K562 (cell line): ENCODE measurements at regions not wholly inside any gene's neighbourhood (a gene's known extent, or its start where the extent isn't known, plus 50 kb on each side); places are given as distances from the start of the nearest gene placed in this dataset.

ENCODE experiments used
- ATAC-seq: fragments of 200-7000 bp; cut with Tn5 transposase; 3 replicates; pipeline ENCODE4 v1.9.1; 2020; ENCODE audit warnings: moderate library complexity
- BruUV-seq: library from RNA; stranded (reverse); fragments of 400-500 nt; replicated peaks from 2 replicates; lab custom pipeline; 2021; lab: Mats Ljungman, UMichigan
- CTCF ChIA-PET: fragments of 300-600 bp; formaldehyde crosslinking; extraction: SDS; loops from one replicate; lab custom pipeline; 2021; ENCODE audit warnings: low intra/inter-chr PET ratio; lab: Yijun Ruan, JAX
- POLR2A ChIA-PET: fragments of 300-600, 350-650 bp; sonication (Branson Sonifier 250); formaldehyde crosslinking; extraction: SDS; loops from one replicate; lab custom pipeline; 2021; ENCODE audit warnings: antibody characterized with exemption, inconsistent platforms; lab: Yijun Ruan, JAX
- DNase-seq, 4 experiments: peaks; one replicate each; pipeline versions ENCODE4 v3.0.0 to v3.0.0-alpha.2; 2011 to 2018; ENCODE audit warnings: low spot score in 3 of 4, mixed read lengths in 3 of 4; ENCODE audit errors: extremely low read depth in 1 of 4
- FAIRE-seq: peaks from 2 replicates; lab custom pipeline; 2011; peaks lifted over from hg19 to GRCh38; lab: Jason Lieb, UNC
- H2AFZ ChIP-seq: 2 replicates; pipeline ENCODE4 v1.6.0; 2011; ENCODE audit warnings: low read depth, low read length, control low read depth, inconsistent platforms
- H3K27ac ChIP-seq: fragments of 200-600 bp; 3 replicates; pipeline ENCODE4 v1.8.0; 2011; ENCODE audit warnings: low read depth, mild to moderate bottlenecking, control low read depth, inconsistent platforms, low read length, moderate library complexity, mixed read lengths; ENCODE audit errors: extremely low read depth
- H3K27me3 ChIP-seq, 2 experiments: fragments of 300-600 bp in 1 of 2; 2 replicates in 1 of 2; 3 replicates in 1 of 2; pipeline versions ENCODE4 v1.6.0 to v1.8.0; 2011; ENCODE audit warnings: inconsistent platforms in 2 of 2, low read length in 2 of 2, mild to moderate bottlenecking in 1 of 2, mixed read lengths in 1 of 2, moderate library complexity in 1 of 2; ENCODE audit not compliant: control insufficient read depth in 2 of 2, insufficient read depth in 2 of 2
- H3K36me3 ChIP-seq: fragments of 300-600 bp; 3 replicates; pipeline ENCODE4 v1.8.0; 2011; ENCODE audit warnings: mild to moderate bottlenecking, low read length, inconsistent platforms; ENCODE audit not compliant: control insufficient read depth, insufficient read depth
- H3K4me1 ChIP-seq, 2 experiments: fragments of 200-600 bp in 1 of 2; replicated peaks in 1 of 2; 2 replicates in 1 of 2; 3 replicates in 1 of 2; pipeline versions ENCODE4 v1.5.1 to v1.8.0; 2011; ENCODE audit warnings: inconsistent platforms in 2 of 2, low read length in 2 of 2, mild to moderate bottlenecking in 1 of 2, mixed read lengths in 1 of 2, moderate library complexity in 1 of 2; ENCODE audit not compliant: control insufficient read depth in 2 of 2, insufficient read depth in 2 of 2
- H3K4me2 ChIP-seq: 2 replicates; pipeline ENCODE4 v1.6.1; 2011; ENCODE audit warnings: low read length, control low read depth, inconsistent platforms, mixed read lengths; ENCODE audit not compliant: insufficient read depth
- H3K4me3 ChIP-seq: fragments of 200-600 bp; sonication (generic), shearing (Covaris generic); 2 replicates; pipeline ENCODE4 v1.5.1; 2016; ENCODE audit warnings: control low read depth, inconsistent platforms
- H3K79me2 ChIP-seq: fragments of 200-600 bp; 3 replicates; pipeline ENCODE4 v1.8.0; 2011; ENCODE audit warnings: low read length, inconsistent platforms; ENCODE audit not compliant: control insufficient read depth, insufficient read depth
- H3K9ac ChIP-seq, 2 experiments: 2 replicates each; pipeline versions ENCODE4 v1.6.0 to v1.6.1; 2011; ENCODE audit warnings: low read depth in 2 of 2, low read length in 2 of 2, control low read depth in 1 of 2, inconsistent platforms in 1 of 2, mild to moderate bottlenecking in 1 of 2, mixed read lengths in 1 of 2; ENCODE audit not compliant: insufficient read depth in 1 of 2
- H3K9me1 ChIP-seq: one replicate; pipeline ENCODE4 v1.6.0; 2011; ENCODE audit warnings: inconsistent platforms, mild to moderate bottlenecking, low read length, moderate library complexity; ENCODE audit not compliant: control insufficient read depth, insufficient read depth
- H3K9me3 ChIP-seq: replicated peaks from 2 replicates; pipeline ENCODE4 v1.5.1; 2011; ENCODE audit warnings: low read depth, low read length, inconsistent platforms; ENCODE audit not compliant: control insufficient read depth, insufficient read depth
- H4K20me1 ChIP-seq: replicated peaks from 2 replicates; pipeline ENCODE4 v1.6.1; 2011; ENCODE audit warnings: low read length, inconsistent platforms, mixed read lengths; ENCODE audit not compliant: control insufficient read depth, insufficient read depth
- ATF3 ChIP-seq, 2 experiments: fragments of 450-650 bp in 1 of 2; sonication (generic) in 1 of 2; formaldehyde crosslinking in 1 of 2; IDR thresholded peaks in 1 of 2; conservative IDR thresholded peaks in 1 of 2; 2 replicates each; pipeline versions ENCODE4 v1.6.1 to v1.8.1; 2016 to 2023; ENCODE audit warnings: mild to moderate bottlenecking in 2 of 2, moderate library complexity in 2 of 2, inconsistent platforms in 1 of 2, missing genetic modification reagents in 1 of 2
- CEBPB ChIP-seq: fragments of 450-650 bp; IDR thresholded peaks from 2 replicates; pipeline ENCODE4 v1.6.1; 2016; ENCODE audit warnings: missing genetic modification characterization, missing compliant biosample characterization
- CTBP1 ChIP-seq: fragments of 450-650 bp; IDR thresholded peaks from 2 replicates; pipeline ENCODE4 v1.6.1; 2016; ENCODE audit warnings: borderline replicate concordance
- RBM15 ChIP-seq: fragments of 200-400 bp; formaldehyde crosslinking; IDR thresholded peaks from 2 replicates; pipeline ENCODE4 v1.6.1; 2018; ENCODE audit warnings: mild to moderate bottlenecking, low read length, moderate library complexity; ENCODE audit not compliant: insufficient read depth
- TBL1XR1 ChIP-seq, 2 experiments: IDR thresholded peaks; 2 replicates each; pipeline ENCODE4 v1.6.1; 2012; ENCODE audit warnings: improper control_type of control experiment in 2 of 2, low read length in 2 of 2, mild to moderate bottlenecking in 1 of 2
- ZNF184 ChIP-seq: sonication (generic); formaldehyde crosslinking; IDR thresholded peaks from 2 replicates; pipeline ENCODE4 v1.5.0; 2020; ENCODE audit warnings: missing genetic modification reagents
- WGBS: fragments of 100-300 bp; shearing (Covaris generic); methylation state at CpG from one replicate; pipeline ENCODE4 v1.1.6; 2016; ENCODE audit warnings: low coverage, mixed read lengths; ENCODE audit not compliant: insufficient coverage; ENCODE audit errors: missing lambda C conversion rate; 5-methylcytosine and 5-hydroxymethylcytosine counted together
- in situ Hi-C: fragments of 300-500 bp; cut with MboI; formaldehyde crosslinking; loops from 4 replicates; pipeline ENCODE4 v1.15.0; 2018; ENCODE audit warnings: inconsistent platforms, mixed read lengths
- intact Hi-C: fragments of 100-400 bp; cut with micrococcal nuclease; formaldehyde crosslinking; loops from 2 replicates; pipeline ENCODE4 v1.14.2; 2022

DNA sequence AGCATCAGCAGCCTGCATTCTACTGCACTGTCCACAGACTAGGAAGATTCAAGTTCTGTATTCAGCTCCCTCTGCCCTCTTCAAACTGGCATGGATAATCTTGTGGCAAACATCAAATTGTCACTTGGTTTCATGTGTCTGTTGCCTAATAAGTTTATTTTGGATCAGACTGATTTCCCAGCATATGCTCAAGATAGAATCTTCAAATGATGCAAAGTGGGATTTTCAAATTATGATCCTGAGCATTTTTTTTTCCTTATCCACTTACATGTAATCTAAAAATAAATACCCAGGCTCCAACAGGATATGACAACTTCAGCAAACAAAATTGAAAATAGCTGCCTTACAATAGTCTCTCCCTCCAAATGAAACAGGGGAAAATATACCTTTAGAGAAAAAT is 160.9 kb upstream of the VRK2 start (continued):
- no peak for TF ChIP-seq TBL1XR1 (IDR thresholded peaks at IDR 0.05; ENCODE audit: low read length in 2 of 2)

DNA sequence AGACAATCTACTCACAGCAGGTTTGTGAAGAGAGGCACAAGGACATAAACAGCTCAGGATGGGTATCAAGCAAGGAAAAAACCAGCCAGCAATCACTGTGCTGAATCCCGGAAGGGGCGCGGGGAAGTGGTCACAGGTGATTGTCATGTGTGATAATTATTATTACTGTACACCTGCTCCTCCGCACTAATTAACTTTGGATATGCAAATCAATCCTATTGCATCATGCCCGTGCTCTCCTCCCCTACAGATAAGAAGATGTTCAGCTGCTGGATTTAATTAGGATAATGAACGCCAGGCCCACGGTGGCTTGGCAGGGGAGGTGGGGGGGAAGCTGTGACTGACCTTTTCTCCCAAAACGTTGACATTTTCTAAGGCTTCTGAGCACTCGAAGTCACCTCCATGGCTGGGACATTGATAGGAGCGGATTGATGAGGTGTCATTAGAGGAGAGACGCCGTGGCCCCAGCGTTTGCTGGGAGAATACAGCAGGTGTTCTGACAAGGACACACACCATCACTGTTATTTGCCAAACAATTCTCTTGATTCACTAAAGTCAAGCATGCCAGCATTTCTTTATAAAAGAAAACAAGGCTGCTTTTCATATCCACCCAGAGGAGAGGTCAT is 160.3 kb upstream of the VRK2 start:
- Histone ChIP-seq H4K20me1 (no peaks in the 10 kb centered on the region), H3K4me2 (no peak overlapping the region; the same call in 1 of the 2 replicates), H3K36me3 (no peaks in the 10 kb centered on the region), H3K9me3 (no peaks in the 10 kb centered on the region), H3K27ac (no peak overlapping the region), H2AFZ (no peak overlapping the region), H3K9me1 (no peaks in the 10 kb centered on the region), H3K4me3 (no peak overlapping the region), H3K27me3 (no peaks in the 10 kb centered on the region), H3K79me2 (no peaks in the 10 kb centered on the region), H3K4me1 (no peaks in the 10 kb centered on the region), H3K9ac (no peak overlapping the region)
- FAIRE-seq (no peak), DNase-seq (no peak), ATAC-seq (no peak; the same call in 2 of the 3 replicates)
- intact Hi-C loops (no loop called here), in situ Hi-C loops (no loop called here)
- ChIA-PET POLR2A (interaction anchor here (0.6 kb wide), 1 partner anchor 973 kb away, joined by 3 read pairs; no protein-coding TSS in a partner anchor), CTCF (no interaction called here)
- under 1% methylated on average over 13 of the region's 13 CpGs for WGBS
- peak; percentile 53 for TF ChIP-seq CEBPB (tag)
- no peak for TF ChIP-seq RBM15
- no peak for TF ChIP-seq ZNF184 (CRISPR knock-in tag)
- TF ChIP-seq CTBP1: 0 out of 2 replicates have a peak, but pooled peaks have one; percentile 25
- peak; percentile 57 for TF ChIP-seq ATF3 (IDR thresholded peaks at IDR 0.05)
- TF ChIP-seq ATF3 (CRISPR knock-in tag; conservative IDR thresholded peaks at IDR 0.05): no peak
- BruUV-seq: no TSS peak
